Fibroblast of pulmonary artery (primary cell): ENCODE measurements at regions not wholly inside any gene's neighbourhood (a gene's known extent, or its start where the extent isn't known, plus 50 kb on each side); places are given as distances from the start of the nearest gene placed in this dataset.

Experiments
- DNase-seq: peaks from one replicate; pipeline ENCODE4 v3.0.0-alpha.2; 2010; ENCODE audit warnings: low read depth
- H3K4me3 ChIP-seq: replicated peaks from 2 replicates; pipeline ENCODE4 v1.5.1; 2011; ENCODE audit warnings: low read depth, mild to moderate bottlenecking, control low read depth, low read length, moderate library complexity
- TF ChIP-seq, protein P1 (sequence below): IDR thresholded peaks from 2 replicates; pipeline ENCODE4 v1.5.1; 2011; ENCODE audit warnings: mild to moderate bottlenecking, control low read depth, low read length, inconsistent platforms; ENCODE audit errors: missing control alignments

DNA sequence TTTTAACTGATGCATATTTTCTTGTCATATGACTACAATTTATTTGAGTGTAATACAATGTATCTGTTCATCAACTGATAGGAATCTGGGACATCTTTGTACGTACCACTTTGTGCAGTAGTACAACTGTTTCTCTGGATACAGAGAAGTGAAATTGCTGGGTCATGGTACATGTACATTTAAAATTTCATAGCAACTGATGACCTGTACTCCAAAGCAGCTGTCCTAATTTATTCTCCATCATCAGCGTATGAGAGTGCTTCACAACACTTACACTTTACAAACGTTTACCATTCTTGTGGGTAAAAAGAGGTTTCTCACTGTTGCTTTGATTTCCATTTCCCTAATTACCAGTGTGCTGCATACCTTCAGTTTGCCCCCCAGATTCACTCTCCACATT is 552.8 kb upstream of the CADM1 start:
- DNase-seq: no peak
- H3K4me3 ChIP-seq: no peak overlapping the region
- TF ChIP-seq, protein P1, sequence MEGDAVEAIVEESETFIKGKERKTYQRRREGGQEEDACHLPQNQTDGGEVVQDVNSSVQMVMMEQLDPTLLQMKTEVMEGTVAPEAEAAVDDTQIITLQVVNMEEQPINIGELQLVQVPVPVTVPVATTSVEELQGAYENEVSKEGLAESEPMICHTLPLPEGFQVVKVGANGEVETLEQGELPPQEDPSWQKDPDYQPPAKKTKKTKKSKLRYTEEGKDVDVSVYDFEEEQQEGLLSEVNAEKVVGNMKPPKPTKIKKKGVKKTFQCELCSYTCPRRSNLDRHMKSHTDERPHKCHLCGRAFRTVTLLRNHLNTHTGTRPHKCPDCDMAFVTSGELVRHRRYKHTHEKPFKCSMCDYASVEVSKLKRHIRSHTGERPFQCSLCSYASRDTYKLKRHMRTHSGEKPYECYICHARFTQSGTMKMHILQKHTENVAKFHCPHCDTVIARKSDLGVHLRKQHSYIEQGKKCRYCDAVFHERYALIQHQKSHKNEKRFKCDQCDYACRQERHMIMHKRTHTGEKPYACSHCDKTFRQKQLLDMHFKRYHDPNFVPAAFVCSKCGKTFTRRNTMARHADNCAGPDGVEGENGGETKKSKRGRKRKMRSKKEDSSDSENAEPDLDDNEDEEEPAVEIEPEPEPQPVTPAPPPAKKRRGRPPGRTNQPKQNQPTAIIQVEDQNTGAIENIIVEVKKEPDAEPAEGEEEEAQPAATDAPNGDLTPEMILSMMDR: no peak

DNA sequence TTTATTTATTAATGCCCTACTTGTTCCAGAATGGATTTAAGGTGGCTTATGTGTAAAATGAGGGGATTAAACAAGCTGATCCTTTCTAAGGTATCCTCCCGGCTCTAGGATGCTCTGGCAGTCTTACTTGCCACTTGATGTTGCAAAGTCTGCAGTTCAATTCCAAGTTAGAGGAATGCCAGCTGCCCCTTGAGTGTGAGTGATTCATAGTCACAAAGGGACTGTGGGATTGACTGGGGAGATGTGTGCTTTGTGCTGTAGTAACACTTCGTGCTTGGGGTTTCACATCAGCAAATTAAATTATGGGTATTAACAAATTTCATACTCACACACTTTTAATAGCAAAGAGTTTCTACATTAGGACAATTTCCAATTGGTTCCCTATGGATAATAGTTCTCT is 550.8 kb upstream of the CADM1 start:
- TF ChIP-seq, protein P1: no peak

DNA sequence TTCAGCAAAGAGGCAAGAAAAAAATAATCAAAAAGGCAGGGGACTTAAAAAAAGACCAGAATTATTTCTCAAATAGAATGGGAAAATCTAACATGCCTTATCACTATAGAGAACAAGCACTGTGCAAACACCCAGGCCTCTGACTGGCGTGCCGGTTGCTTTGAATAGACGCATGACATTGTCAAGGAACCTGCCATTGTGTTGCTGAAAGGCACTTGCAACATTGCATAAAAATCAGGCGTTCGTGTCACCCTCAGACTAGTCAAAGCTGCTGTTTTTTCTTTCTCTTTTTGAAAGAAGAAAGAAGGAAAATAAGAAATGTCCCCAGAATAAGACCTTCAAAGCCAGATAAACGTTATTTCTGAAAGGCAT is 549.3 kb upstream of the CADM1 start:
- TF ChIP-seq, protein P1: no peak
- DNase-seq: no peak
- H3K4me3 ChIP-seq: no peak overlapping the region

More for the DNA sequence above, 550.8 kb upstream of the CADM1 start:
- H3K4me3 ChIP-seq: no peak overlapping the region
- DNase-seq: no peak

DNA sequence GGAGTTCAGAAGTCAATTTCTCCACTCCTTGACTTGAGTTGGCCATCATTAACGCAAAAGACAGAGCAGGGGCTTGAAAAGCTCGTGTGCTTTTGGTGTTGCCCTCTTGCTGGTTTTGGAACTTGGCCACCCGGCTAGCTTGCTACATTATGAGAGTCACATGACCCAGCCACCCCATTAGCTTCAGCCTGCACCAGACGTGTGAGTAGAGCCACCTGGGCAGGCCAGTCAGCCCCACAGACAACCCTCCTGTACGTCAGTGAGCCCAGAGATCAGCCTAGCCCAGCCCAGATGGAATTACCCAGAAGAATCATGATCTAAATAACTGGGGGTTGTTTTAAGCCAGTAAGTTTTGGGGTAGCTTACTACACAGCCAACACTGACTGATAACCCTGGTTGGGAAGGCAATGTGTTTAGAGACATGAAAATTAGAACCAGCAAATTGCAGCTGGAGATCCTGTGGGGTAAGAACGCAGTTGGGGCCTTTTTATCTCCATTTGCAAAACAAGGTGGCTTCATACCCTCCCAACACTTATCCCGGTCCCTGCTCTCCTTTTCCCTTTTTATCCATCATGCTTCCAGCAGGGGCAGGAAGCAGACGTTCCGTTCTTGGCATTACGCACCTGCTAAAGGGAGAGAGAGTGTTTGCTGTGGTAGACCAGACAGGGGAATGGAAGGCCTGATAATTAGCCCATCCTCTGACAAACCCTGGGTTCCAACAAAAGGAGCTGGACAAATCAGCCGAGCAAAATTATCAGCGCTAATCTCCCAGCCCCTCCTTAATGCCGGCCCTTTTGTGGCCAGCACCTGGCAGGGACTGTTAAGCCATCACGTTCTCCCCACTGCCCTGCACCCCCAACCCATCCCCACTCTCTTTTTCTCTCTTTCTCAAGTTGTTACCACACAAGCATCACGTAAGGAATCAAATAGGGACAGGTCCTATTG is 548.7 kb upstream of the CADM1 start:
- TF ChIP-seq, protein P1: no peak
- no peak for DNase-seq
- no peak overlapping the region for H3K4me3 ChIP-seq

DNA sequence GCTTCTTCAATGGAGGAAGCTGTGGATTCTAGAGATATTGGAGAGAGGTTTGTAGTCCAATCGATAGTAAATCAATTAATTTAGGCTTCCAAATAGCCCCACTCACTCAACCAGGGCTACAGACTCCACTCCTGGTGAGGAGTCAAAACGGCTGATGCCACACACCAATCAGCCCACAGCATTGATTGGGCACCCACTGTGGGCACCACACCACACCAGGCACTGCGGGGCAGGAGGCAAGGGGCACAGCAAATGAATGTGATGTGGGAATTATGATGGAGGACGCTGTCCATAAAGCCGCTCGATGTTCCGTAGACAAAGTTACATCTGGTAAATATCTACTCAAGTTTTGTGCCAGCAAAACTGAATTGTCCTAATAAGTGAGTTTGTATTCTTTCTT is 547.3 kb upstream of the CADM1 start:
- TF ChIP-seq, protein P1: no peak
- DNase-seq: no peak
- no peak overlapping the region for H3K4me3 ChIP-seq

DNA sequence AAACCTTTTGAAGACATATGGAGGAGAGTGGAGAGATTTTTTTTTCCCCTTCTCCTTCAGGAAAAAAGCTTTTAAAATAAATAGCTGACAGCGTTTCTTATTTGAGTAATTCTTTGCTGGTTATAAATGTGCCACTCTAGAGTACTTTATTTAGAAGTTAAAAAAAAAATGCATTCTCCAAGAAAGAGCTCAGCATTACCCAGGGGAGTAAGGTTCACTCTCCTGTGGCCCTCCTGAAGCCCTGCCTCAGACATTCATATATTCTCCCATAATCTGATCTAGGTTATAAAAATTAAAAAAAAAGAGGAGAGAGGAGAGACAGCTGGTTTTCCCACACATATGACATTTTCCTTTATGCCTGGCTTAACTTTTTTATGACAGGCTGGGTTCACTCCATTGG is 545.2 kb upstream of the CADM1 start:
- no peak overlapping the region for H3K4me3 ChIP-seq
- TF ChIP-seq, protein P1: no peak
- no peak for DNase-seq

DNA sequence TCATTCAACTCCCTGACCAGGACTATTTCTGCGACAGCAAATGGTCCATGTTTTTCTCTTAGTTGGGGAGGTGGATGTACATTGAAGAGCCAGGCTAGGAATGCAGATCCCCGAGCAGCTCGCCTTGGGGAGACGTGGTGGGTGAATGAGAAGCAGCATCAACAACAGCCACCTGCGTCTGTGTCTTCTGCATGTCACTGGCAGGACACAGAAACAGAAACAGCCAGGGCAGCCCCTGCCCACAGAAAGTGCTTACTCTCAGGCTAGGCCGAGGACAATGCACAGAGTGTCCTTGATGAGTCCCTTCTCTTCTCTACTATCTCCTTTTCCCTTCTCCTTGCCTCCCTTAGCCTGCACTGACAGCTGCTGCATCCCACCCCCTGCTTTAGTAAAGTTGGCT is 541.9 kb upstream of the CADM1 start:
- DNase-seq: no peak
- TF ChIP-seq, protein P1: no peak
- H3K4me3 ChIP-seq: no peak overlapping the region
